Heart right ventricle (tissue), 16 donors: ENCODE measurements at regions not wholly inside any gene's neighbourhood (a gene's known extent, or its start where the extent isn't known, plus 50 kb on each side); places are given as distances from the start of the nearest gene placed in this dataset.

Experiments
- ATAC-seq, 8 donors: fragments of 200-7000 bp; cut with Tn5 transposase; one replicate each; pipeline ENCODE4 v1.9.1; 2020; ENCODE audit warnings: mild to moderate bottlenecking in 8 of 8, moderate library complexity in 8 of 8, moderate number of reproducible peaks in 1 of 8
- DNase-seq, 2 donors: peaks; one replicate each; pipeline ENCODE4 v3.0.0-alpha.2; 2020
- H3K27ac ChIP-seq, 10 donors: fragments of 200-600 bp; sonication (generic) in 2 of 10; one replicate each; pipeline versions ENCODE4 v1.5.0 to v1.8.0; 2020 to 2022; ENCODE audit warnings: mild to moderate bottlenecking in 3 of 10
- H3K27me3 ChIP-seq, 7 donors: fragments of 200-600 bp; one replicate each; pipeline ENCODE4 v1.8.0; 2021 to 2022; ENCODE audit warnings: mild to moderate bottlenecking in 2 of 7
- H3K36me3 ChIP-seq, 9 donors: fragments of 200-600 bp; sonication (generic) in 1 of 9; one replicate each; pipeline versions ENCODE4 v1.5.0 to v1.8.0; 2020 to 2022; ENCODE audit warnings: mild to moderate bottlenecking in 2 of 9
- H3K4me1 ChIP-seq, 9 donors: fragments of 200-600 bp; sonication (generic) in 1 of 9; one replicate each; pipeline versions ENCODE4 v1.5.0 to v1.8.0; 2020 to 2022; ENCODE audit warnings: mild to moderate bottlenecking in 4 of 9
- H3K4me3 ChIP-seq, 10 donors: fragments of 200-600 bp; sonication (generic) in 2 of 10; one replicate each; pipeline versions ENCODE4 v1.5.0 to v1.8.0; 2020 to 2022; ENCODE audit warnings: mild to moderate bottlenecking in 7 of 10, moderate library complexity in 2 of 10
- H3K9me3 ChIP-seq, 11 donors: fragments of 200-600 bp in 10 of 11; sonication (generic) in 2 of 11; one replicate each; pipeline versions ENCODE4 v1.5.0 to v1.8.0; 2013 to 2022; ENCODE audit warnings: mild to moderate bottlenecking in 2 of 11, control low read depth in 1 of 11, moderate library complexity in 1 of 11
- WGBS, 2 donors: extraction: QIAGEN DNeasy Blood & Tissue Kit; methylation state at CpG; one replicate each; pipeline ENCODE4 v1.1.7; 2013; ENCODE audit warnings: inconsistent platforms in 1 of 2; 5-methylcytosine and 5-hydroxymethylcytosine counted together
- intact Hi-C, 10 donors: fragments of 100-400 bp; cut with DNase I; formaldehyde crosslinking; loops; one replicate each; pipeline versions ENCODE4 v1.11.1 to v1.14.2; 2022
- TF ChIP-seq, protein P1 (sequence below), 9 donors: fragments of 200-600 bp; sonication (generic) in 2 of 9; IDR thresholded peaks; one replicate each; pipeline versions ENCODE4 v1.5.0 to v1.8.0; 2021 to 2022; ENCODE audit warnings: antibody characterized with exemption in 9 of 9, mild to moderate bottlenecking in 5 of 9, moderate library complexity in 1 of 9
- donor health status: Arrhythmogenic right ventricular cardiomyopathy.
- donor health status: ischemic (EF 13 %, LVEDD 7.1; RV severe dilation, severe dysfunction).
- donor health status: healthy with polysubstance abuse.
- donor health status: DM: no; HTN: yes; CAD: no.
- donor health status: DM: no; HTN: no; CAD: no.
- donor health status: ischemic (EF 25% LVEDD 6.9; RV normal size, moderate dysfunction).
- donor health status: ischemic (EF 25% LVEDD 5.7; RV mildly dilated, moderate dysfunction).
- donor health status: healthy.
- donor health status: DM: yes; HTN: yes; CAD: no.
- donor health status: Ischemic cardiomyopathy.
- donor health status: ischemic (EF 35%, LVEDD 5.7; RV mildly dilated, moderate dysfunction).
- donor health status: nonischemic (EF 11% LVEDD 7.7; RV severe dilation, severe dysfunction).
- donor health status: DM: yes; HTN: yes; CAD: no.
- donor health status: PGD.
- donor health status: ischemic (EF 29% LVEDD 5.4; RV normal size, mild dysfunction).
- donor health status: nonischemic (EF 23%, LVEDD 6.1; RV moderate dilation, normal function).

DNA sequence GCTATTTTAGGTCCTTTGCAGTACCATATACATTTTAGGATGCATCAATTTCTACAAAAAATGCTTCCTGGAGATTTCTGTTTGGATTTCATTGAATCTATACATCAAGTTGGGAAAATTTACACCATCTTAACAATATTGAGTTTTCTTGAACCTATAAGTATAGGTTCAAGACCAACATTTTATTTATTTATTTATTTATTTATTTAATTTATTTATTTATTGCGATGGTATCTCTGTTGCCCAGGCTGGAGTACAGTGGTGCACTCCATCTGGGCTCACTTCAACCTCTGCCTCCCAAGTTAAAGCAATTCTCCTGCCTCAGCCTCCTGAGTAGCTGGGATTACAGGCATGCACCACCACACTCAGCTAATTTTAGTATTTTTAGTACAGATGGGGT, 125.0 kb upstream of the HS3ST2 start:
- TF ChIP-seq, protein P1, sequence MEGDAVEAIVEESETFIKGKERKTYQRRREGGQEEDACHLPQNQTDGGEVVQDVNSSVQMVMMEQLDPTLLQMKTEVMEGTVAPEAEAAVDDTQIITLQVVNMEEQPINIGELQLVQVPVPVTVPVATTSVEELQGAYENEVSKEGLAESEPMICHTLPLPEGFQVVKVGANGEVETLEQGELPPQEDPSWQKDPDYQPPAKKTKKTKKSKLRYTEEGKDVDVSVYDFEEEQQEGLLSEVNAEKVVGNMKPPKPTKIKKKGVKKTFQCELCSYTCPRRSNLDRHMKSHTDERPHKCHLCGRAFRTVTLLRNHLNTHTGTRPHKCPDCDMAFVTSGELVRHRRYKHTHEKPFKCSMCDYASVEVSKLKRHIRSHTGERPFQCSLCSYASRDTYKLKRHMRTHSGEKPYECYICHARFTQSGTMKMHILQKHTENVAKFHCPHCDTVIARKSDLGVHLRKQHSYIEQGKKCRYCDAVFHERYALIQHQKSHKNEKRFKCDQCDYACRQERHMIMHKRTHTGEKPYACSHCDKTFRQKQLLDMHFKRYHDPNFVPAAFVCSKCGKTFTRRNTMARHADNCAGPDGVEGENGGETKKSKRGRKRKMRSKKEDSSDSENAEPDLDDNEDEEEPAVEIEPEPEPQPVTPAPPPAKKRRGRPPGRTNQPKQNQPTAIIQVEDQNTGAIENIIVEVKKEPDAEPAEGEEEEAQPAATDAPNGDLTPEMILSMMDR (IDR thresholded peaks at IDR 0.05), result no peak
- WGBS, 2 donors, result 90 to 91% methylated on average over 1 of the region's 1 CpG
- no peak overlapping the region for H3K4me3 ChIP-seq
- H3K9me3 ChIP-seq, result peaks cover 0 to 25% (median 9%) of the 10 kb centered on the region in 11 donors
- H3K4me1 ChIP-seq, result peaks cover 0 to 19% (median 11%) of the 10 kb centered on the region in 9 donors
- H3K36me3 ChIP-seq, result no peaks in the 10 kb centered on the region
- intact Hi-C loops, result no loop called here
- ATAC-seq (no peak), DNase-seq (no peak)
- no peak overlapping the region for H3K27ac ChIP-seq
- no peaks in the 10 kb centered on the region for H3K27me3 ChIP-seq

DNA sequence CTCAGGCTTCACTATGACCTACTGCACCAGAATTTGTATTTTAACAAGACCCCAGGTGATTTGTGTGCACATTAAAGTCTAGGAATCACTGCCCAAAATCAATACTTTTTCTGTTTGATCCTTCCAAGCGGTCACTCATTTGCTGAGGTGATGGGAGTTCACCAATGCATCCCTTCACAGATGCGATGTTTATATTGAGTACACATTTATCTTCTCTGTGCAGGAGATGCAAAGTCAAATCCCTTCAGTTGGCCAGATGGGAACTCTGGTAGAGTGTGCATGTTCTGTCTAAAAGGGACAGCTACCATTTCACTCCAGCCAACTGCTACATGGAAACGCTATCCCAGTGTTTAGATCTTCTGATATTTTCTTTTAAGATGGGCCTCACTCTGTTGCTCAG, 122.6 kb upstream of the HS3ST2 start:
- no peak overlapping the region for H3K27ac ChIP-seq
- intact Hi-C loops, result loop anchor here in 1 of 10 donors (5.0 kb wide), 1 partner anchor 1124 kb away; no protein-coding TSS in a partner anchor

DNA sequence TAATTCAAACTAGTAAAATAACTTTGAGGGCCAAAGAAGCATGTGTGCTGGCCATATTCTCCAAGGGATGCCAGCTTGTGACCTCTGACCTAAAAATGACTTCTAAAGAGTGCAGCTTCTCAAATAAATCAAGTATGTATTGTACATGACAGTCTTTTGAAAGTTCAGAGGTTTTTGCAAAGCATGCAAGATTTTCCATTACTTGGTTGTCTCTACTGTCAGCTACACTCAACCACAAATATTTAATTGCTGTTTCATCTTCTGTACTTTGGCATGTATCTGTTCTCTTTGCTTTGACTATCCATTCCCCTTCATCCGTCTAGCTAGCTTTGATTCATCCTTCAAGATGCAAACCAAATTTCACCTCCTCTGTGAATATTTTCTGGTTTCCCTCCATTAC, 121.9 kb upstream of the HS3ST2 start:
- 82 to 89% methylated on average over 1 of the region's 1 CpG for WGBS, 2 donors
- H3K27ac ChIP-seq, result no peak overlapping the region
- ATAC-seq, result no peak

More for the DNA sequence above, 122.6 kb upstream of the HS3ST2 start:
- DNase-seq (no peak), ATAC-seq (no peak)
- no peak overlapping the region for H3K4me3 ChIP-seq
- TF ChIP-seq, protein P1 (IDR thresholded peaks at IDR 0.05), result no peak
- WGBS, 2 donors, result 81 to 85% methylated on average over 3 of the region's 3 CpGs
- no peaks in the 10 kb centered on the region for H3K27me3 ChIP-seq
- no peaks in the 10 kb centered on the region for H3K36me3 ChIP-seq
- peaks cover 0 to 17% (median 6%) of the 10 kb centered on the region in 9 donors for H3K4me1 ChIP-seq
- peaks cover 0 to 24% (median 9%) of the 10 kb centered on the region in 11 donors for H3K9me3 ChIP-seq

DNA sequence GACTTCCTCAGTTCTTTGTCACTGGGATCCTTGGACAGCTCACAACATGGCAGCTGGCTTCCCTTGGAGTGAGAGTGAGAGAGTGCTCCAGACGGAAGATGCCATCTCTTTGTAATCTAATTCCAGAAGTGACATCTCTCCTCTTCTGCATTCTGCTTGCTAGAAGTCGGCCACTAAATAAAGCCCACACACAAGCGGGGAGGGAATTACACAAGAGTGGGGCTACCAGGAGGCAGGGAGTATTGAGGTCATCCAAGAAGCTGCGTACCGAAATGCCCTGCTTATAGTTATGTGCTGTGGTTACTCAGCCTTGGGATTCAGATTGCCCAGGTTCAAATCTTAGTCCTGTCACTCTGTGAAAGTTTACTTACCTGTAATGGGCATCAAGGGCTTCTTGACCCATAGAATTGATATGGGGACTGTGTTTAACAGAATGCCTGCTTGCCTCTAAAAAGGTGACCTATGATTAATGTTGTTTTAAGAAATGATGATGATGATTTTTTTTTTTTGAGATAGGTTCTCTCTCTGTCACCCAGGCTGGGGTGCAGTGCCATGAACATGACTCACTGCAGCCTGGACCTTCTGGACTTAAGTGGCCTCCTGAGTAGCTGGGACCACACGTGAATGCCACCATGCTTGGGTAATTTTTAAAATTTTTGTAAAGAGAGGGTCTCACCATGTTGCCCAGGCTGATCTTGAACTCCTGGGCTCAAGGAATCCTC, 120.9 kb upstream of the HS3ST2 start:
- DNase-seq (no peak), ATAC-seq (no peak)
- Histone ChIP-seq H3K27me3 (no peaks in the 10 kb centered on the region), H3K9me3 (peaks cover 0 to 11% (median 0%) of the 10 kb centered on the region in 11 donors), H3K36me3 (no peaks in the 10 kb centered on the region), H3K4me3 (no peak overlapping the region), H3K27ac (no peak overlapping the region), H3K4me1 (peaks cover 0 to 17% (median 6%) of the 10 kb centered on the region in 9 donors)
- TF ChIP-seq, protein P1 (IDR thresholded peaks at IDR 0.05), result no peak
- WGBS, 2 donors, result 78 to 80% methylated on average over 6 of the region's 6 CpGs
- intact Hi-C loops, result loop anchor here in 1 of 10 donors (5.0 kb wide), 1 partner anchor 1126 kb away; no protein-coding TSS in a partner anchor

More for the DNA sequence above, 121.9 kb upstream of the HS3ST2 start:
- no peaks in the 10 kb centered on the region for H3K36me3 ChIP-seq
- intact Hi-C loops, result loop anchor here in 1 of 10 donors (5.0 kb wide), 1 partner anchor 1125 kb away; no protein-coding TSS in a partner anchor
- H3K9me3 ChIP-seq, result peaks cover 0 to 17% (median 6%) of the 10 kb centered on the region in 11 donors
- DNase-seq, result no peak
- H3K4me3 ChIP-seq, result no peak overlapping the region
- no peaks in the 10 kb centered on the region for H3K27me3 ChIP-seq
- TF ChIP-seq, protein P1 (IDR thresholded peaks at IDR 0.05), result no peak
- peaks cover 0 to 17% (median 6%) of the 10 kb centered on the region in 9 donors for H3K4me1 ChIP-seq
